ENCODE measurements at regions not wholly inside any gene's neighbourhood (a gene's known extent, or its start where the extent isn't known, plus 50 kb on each side); places are given as distances from the start of the nearest gene placed in this dataset.

DNA sequence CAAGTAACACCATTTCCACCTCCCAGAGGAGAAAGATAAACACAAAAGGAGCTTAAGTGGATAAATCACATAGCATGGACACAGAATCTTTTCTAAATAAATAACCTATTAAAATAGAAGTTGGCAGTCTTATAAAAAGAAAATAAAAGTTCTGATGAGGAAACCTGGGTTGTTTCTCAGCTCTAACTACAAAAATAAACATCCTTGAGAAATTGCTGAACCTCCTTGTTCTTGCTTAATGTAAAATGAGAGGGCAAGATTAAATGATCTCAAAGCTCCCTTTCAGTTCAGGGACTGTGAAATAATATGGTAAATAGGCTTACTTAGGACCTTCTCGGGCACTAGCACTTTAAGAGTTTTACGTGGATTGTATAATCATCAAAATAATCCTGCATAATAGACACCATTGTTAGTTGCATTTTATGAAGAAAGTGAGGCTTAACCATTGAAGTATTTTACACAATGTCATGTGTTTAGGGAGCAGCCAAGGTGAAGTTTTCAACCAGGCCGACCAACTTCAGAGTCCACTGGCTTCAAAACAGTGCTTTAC is 214.0 kb upstream of the NOVA1 start:
- no peak overlapping the region for H3K4me3 ChIP-seq
- ATAC-seq (ENCODE audit: insufficient read depth, low FRiP score) (no peak), DNase-seq (no peak)
- H3K27me3 ChIP-seq (ENCODE audit: control insufficient read depth in 3 of 3, insufficient read depth in 3 of 3, low read length in 2 of 3), result no peaks in the 10 kb centered on the region
- H3K4me1 ChIP-seq (ENCODE audit: control insufficient read depth in 5 of 5, insufficient read depth in 5 of 5, low read length in 5 of 5), result no peaks in the 10 kb centered on the region
- no peaks in the 10 kb centered on the region for H3K36me3 ChIP-seq (ENCODE audit: control insufficient read depth in 4 of 4, insufficient read depth in 4 of 4, low read length in 4 of 4)
- H3K9me3 ChIP-seq (ENCODE audit: control insufficient read depth in 4 of 4, insufficient read depth in 3 of 4, low read length in 3 of 4), result no peaks in the 10 kb centered on the region
- no peak overlapping the region for H3K9ac ChIP-seq (ENCODE audit: insufficient read depth in 1 of 2, low read length in 2 of 2)
- WGBS, 2 donors, result 73 to 89% methylated on average over 3 of the region's 3 CpGs
- H3K27ac ChIP-seq (ENCODE audit: low read depth in 1 of 2, low read length in 1 of 2), result no peak overlapping the region
- TF ChIP-seq, protein P1, sequence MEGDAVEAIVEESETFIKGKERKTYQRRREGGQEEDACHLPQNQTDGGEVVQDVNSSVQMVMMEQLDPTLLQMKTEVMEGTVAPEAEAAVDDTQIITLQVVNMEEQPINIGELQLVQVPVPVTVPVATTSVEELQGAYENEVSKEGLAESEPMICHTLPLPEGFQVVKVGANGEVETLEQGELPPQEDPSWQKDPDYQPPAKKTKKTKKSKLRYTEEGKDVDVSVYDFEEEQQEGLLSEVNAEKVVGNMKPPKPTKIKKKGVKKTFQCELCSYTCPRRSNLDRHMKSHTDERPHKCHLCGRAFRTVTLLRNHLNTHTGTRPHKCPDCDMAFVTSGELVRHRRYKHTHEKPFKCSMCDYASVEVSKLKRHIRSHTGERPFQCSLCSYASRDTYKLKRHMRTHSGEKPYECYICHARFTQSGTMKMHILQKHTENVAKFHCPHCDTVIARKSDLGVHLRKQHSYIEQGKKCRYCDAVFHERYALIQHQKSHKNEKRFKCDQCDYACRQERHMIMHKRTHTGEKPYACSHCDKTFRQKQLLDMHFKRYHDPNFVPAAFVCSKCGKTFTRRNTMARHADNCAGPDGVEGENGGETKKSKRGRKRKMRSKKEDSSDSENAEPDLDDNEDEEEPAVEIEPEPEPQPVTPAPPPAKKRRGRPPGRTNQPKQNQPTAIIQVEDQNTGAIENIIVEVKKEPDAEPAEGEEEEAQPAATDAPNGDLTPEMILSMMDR (IDR thresholded peaks at IDR 0.05; ENCODE audit: control extremely low read depth, extremely low read depth), result no peak

DNA sequence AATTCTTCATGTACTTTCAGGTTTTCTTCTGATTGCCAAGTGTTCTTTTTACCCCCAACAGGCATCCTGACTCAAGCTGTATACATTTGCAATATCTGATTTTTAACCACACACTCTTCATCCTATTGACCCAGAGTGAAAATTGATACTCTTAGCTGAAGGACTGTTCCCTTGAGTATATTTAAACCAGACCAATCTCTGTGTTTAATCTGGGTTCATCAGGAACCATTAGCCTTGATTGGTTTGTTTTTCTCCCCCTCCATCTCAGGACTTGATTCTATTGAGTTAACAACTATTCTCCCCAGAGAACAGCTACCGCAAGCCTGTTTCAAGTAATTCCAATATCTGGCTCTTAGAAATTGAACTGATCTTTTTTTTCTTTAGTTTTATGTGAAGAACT is 222.3 kb upstream of the NOVA1 start:
- TF ChIP-seq, protein P1 (IDR thresholded peaks at IDR 0.05; ENCODE audit: control extremely low read depth, extremely low read depth), result no peak
- H3K36me3 ChIP-seq (ENCODE audit: control insufficient read depth in 4 of 4, insufficient read depth in 4 of 4, low read length in 4 of 4), result no peaks in the 10 kb centered on the region
- no peaks in the 10 kb centered on the region for H3K9me3 ChIP-seq (ENCODE audit: control insufficient read depth in 4 of 4, insufficient read depth in 3 of 4, low read length in 3 of 4)
- H3K9ac ChIP-seq (ENCODE audit: insufficient read depth in 1 of 2, low read length in 2 of 2), result no peak overlapping the region
- no peaks in the 10 kb centered on the region for H3K27me3 ChIP-seq (ENCODE audit: control insufficient read depth in 3 of 3, insufficient read depth in 3 of 3, low read length in 2 of 3)
- 75 to 81% methylated on average over 1 of the region's 1 CpG for WGBS, 2 donors
- ATAC-seq (ENCODE audit: insufficient read depth, low FRiP score) (no peak), DNase-seq (no peak)
- no peaks in the 10 kb centered on the region for H3K4me1 ChIP-seq (ENCODE audit: control insufficient read depth in 5 of 5, insufficient read depth in 5 of 5, low read length in 5 of 5)
- no peak overlapping the region for H3K27ac ChIP-seq (ENCODE audit: low read depth in 1 of 2, low read length in 1 of 2)
- H3K4me3 ChIP-seq, result no peak overlapping the region

DNA sequence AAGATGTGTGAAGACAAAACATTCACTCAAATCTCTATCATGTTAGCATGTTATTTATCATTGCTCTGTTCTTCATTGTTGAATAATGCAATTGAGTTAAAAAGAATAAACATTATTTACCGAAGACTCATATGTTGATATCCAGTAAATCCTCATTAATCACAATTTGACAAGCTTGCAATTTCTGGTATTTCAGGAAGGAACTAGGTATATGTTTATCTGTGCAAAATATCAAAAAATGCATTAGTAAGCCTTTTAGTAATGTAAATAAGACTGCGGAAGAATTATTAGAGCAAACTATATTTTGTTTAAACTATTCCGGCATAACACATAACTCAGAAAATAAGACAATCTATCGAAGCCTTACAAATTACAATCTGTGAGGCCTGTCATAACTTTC is 222.7 kb upstream of the NOVA1 start:
- ATAC-seq (ENCODE audit: insufficient read depth, low FRiP score), result no peak
- DNase-seq, result no peak
- Histone ChIP-seq H3K27me3 (ENCODE audit: control insufficient read depth in 3 of 3, insufficient read depth in 3 of 3, low read length in 2 of 3) (no peaks in the 10 kb centered on the region), H3K9ac (ENCODE audit: insufficient read depth in 1 of 2, low read length in 2 of 2) (no peak overlapping the region), H3K4me1 (ENCODE audit: control insufficient read depth in 5 of 5, insufficient read depth in 5 of 5, low read length in 5 of 5) (no peaks in the 10 kb centered on the region), H3K4me3 (no peak overlapping the region), H3K36me3 (ENCODE audit: control insufficient read depth in 4 of 4, insufficient read depth in 4 of 4, low read length in 4 of 4) (no peaks in the 10 kb centered on the region), H3K27ac (ENCODE audit: low read depth in 1 of 2, low read length in 1 of 2) (no peak overlapping the region), H3K9me3 (ENCODE audit: control insufficient read depth in 4 of 4, insufficient read depth in 3 of 4, low read length in 3 of 4) (no peaks in the 10 kb centered on the region)
- WGBS, 2 donors, result 63 to 75% methylated on average over 4 of the region's 4 CpGs
- TF ChIP-seq, protein P1 (IDR thresholded peaks at IDR 0.05; ENCODE audit: control extremely low read depth, extremely low read depth), result no peak

DNA sequence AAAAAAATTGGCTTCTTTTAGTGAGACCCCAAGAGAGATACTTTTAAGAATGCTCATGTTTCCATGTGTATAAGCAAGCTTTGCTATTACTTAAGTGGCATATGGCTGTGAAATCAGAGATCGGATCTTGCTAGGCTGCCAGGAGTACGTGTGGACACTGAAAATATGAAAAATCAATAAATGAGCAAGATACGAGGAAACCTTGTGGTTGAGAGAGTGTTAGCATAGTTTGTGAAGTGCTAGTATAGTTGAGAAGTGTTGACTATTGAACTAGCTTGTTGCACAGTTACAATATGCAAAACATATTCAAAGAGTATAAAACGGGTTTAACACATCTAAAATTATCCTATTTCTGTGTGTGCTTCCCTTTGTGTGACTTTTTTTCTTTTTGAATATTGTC is 230.9 kb upstream of the NOVA1 start:
- WGBS, 2 donors, result 66 to 81% methylated on average over 4 of the region's 4 CpGs
- no peak overlapping the region for H3K4me3 ChIP-seq
- H3K27ac ChIP-seq (ENCODE audit: low read depth in 1 of 2, low read length in 1 of 2), result no peak overlapping the region
- no peak for DNase-seq
- H3K27me3 ChIP-seq (ENCODE audit: control insufficient read depth in 3 of 3, insufficient read depth in 3 of 3, low read length in 2 of 3), result no peaks in the 10 kb centered on the region
- H3K36me3 ChIP-seq (ENCODE audit: control insufficient read depth in 4 of 4, insufficient read depth in 4 of 4, low read length in 4 of 4), result no peaks in the 10 kb centered on the region
- no peaks in the 10 kb centered on the region for H3K4me1 ChIP-seq (ENCODE audit: control insufficient read depth in 5 of 5, insufficient read depth in 5 of 5, low read length in 5 of 5)
- no peak for ATAC-seq (ENCODE audit: insufficient read depth, low FRiP score)
- TF ChIP-seq, protein P1 (IDR thresholded peaks at IDR 0.05; ENCODE audit: control extremely low read depth, extremely low read depth), result no peak
- no peak overlapping the region for H3K9ac ChIP-seq (ENCODE audit: insufficient read depth in 1 of 2, low read length in 2 of 2)
- peaks cover 0 to 3% (median 0%) of the 10 kb centered on the region in 4 donors for H3K9me3 ChIP-seq (ENCODE audit: control insufficient read depth in 4 of 4, insufficient read depth in 3 of 4, low read length in 3 of 4)

Data from lung (tissue), 11 donors.